Thyroid gland (tissue), 4 donors: ENCODE measurements at regions not wholly inside any gene's neighbourhood (a gene's known extent, or its start where the extent isn't known, plus 50 kb on each side); places are given as distances from the start of the nearest gene placed in this dataset.

Source experiments
- POLR2A ChIP-seq, 2 donors: fragments of 450-650 bp; IDR thresholded peaks; one replicate each; pipeline ENCODE4 v1.6.1; 2017; ENCODE audit warnings: antibody characterized with exemption in 2 of 2, mild to moderate bottlenecking in 2 of 2, moderate library complexity in 1 of 2
- TF ChIP-seq, protein P1 (sequence below), 6 experiments: fragments of 200-600 bp in 3 of 6; fragments of 450-650 bp in 3 of 6; sonication (generic) in 3 of 6; IDR thresholded peaks; one replicate each; pipeline ENCODE4 v1.5.1; 2016 to 2019; ENCODE audit warnings: antibody characterized with exemption in 6 of 6, mild to moderate bottlenecking in 2 of 6, inconsistent platforms in 1 of 6, moderate library complexity in 1 of 6

- TF ChIP-seq, protein P1, sequence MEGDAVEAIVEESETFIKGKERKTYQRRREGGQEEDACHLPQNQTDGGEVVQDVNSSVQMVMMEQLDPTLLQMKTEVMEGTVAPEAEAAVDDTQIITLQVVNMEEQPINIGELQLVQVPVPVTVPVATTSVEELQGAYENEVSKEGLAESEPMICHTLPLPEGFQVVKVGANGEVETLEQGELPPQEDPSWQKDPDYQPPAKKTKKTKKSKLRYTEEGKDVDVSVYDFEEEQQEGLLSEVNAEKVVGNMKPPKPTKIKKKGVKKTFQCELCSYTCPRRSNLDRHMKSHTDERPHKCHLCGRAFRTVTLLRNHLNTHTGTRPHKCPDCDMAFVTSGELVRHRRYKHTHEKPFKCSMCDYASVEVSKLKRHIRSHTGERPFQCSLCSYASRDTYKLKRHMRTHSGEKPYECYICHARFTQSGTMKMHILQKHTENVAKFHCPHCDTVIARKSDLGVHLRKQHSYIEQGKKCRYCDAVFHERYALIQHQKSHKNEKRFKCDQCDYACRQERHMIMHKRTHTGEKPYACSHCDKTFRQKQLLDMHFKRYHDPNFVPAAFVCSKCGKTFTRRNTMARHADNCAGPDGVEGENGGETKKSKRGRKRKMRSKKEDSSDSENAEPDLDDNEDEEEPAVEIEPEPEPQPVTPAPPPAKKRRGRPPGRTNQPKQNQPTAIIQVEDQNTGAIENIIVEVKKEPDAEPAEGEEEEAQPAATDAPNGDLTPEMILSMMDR (IDR thresholded peaks at IDR 0.05): no peak
- no peak for TF ChIP-seq POLR2A (IDR thresholded peaks at IDR 0.05)
These were observed 243.0 kb upstream of the CHST9 start for GRCh38 chr18:27428120-27428519.
